ENCODE measurements at regions not wholly inside any gene's neighbourhood (a gene's known extent, or its start where the extent isn't known, plus 50 kb on each side); places are given as distances from the start of the nearest gene placed in this dataset.

- intact Hi-C loops (cut with micrococcal nuclease; ENCODE audit: unreplicated experiment): no loop called here
- Histone ChIP-seq H3K27ac (ENCODE audit: low read depth, low read length, poor library complexity, severe bottlenecking) (no peak overlapping the region), H3K4me1 (ENCODE audit: insufficient read depth, low read length, poor library complexity, severe bottlenecking) (peaks cover 7% of the 10 kb centered on the region), H2AFZ (ENCODE audit: low read length) (no peak overlapping the region), H3K4me3 (ENCODE audit: low read depth, low read length, poor library complexity, severe bottlenecking) (no peak overlapping the region), H3K36me3 (ENCODE audit: insufficient read depth, low read length) (no peaks in the 10 kb centered on the region), H4K20me1 (ENCODE audit: insufficient read depth, low read length) (no peaks in the 10 kb centered on the region), H3K4me2 (ENCODE audit: low read length) (no peak overlapping the region), H3K79me2 (ENCODE audit: insufficient read depth, low read depth, low read length) (no peaks in the 10 kb centered on the region), H3K9me2 (ENCODE audit: insufficient read depth, low read length) (no peaks in the 10 kb centered on the region), H3K9me3 (ENCODE audit: low read length) (no peaks in the 10 kb centered on the region)
- CTCF ChIA-PET (ENCODE audit: unreplicated experiment): no interaction called here
- POLR2A ChIA-PET: interaction anchor here (0.7 to 1.1 kb wide), 2 partner anchors 23 to 34 kb away, joined by 3 to 4 read pairs; no protein-coding TSS in a partner anchor
- no TSS peak for BruUV-seq (replicated peaks)
- no peak for TF ChIP-seq CTCF (conservative IDR thresholded peaks at IDR 0.05; ENCODE audit: low read length)
- no peak for DNase-seq (ENCODE audit: low spot score)
Measured at GRCh38 chr2:38450509-38450908, 73.4 kb upstream of the ATL2 start.

GRCh38 chr2:38448692-38449410, 71.8 kb upstream of the ATL2 start:
- no peak overlapping the region for H3K4me3 ChIP-seq (ENCODE audit: low read depth, low read length, poor library complexity, severe bottlenecking)
- intact Hi-C loops (cut with micrococcal nuclease; ENCODE audit: unreplicated experiment): no loop called here
- H2AFZ ChIP-seq (ENCODE audit: low read length): no peak overlapping the region
- H3K9me3 ChIP-seq (ENCODE audit: low read length): no peaks in the 10 kb centered on the region
- POLR2A ChIA-PET: interaction anchor here (0.6 to 0.8 kb wide), 4 partner anchors 11 to 116 kb away, joined by 3 to 5 read pairs (median 4); no protein-coding TSS in a partner anchor
- no peaks in the 10 kb centered on the region for H4K20me1 ChIP-seq (ENCODE audit: insufficient read depth, low read length)
- peak; percentile 21; the same call in 1 of the 2 replicates for TF ChIP-seq CTCF (conservative IDR thresholded peaks at IDR 0.05; ENCODE audit: low read length)
- TF ChIP-seq EZH2phosphoT487 (IDR thresholded peaks at IDR 0.05; ENCODE audit: borderline replicate concordance, low read depth, low read length): no peak
- BruUV-seq (replicated peaks): no TSS peak
- CTCF ChIA-PET (ENCODE audit: unreplicated experiment): interaction anchor here (1.1 kb wide), 1 partner anchor 17 kb away, joined by 4 read pairs; no protein-coding TSS in a partner anchor
- H3K4me1 ChIP-seq (ENCODE audit: insufficient read depth, low read length, poor library complexity, severe bottlenecking): peaks cover 7% of the 10 kb centered on the region
- no peak for DNase-seq (ENCODE audit: low spot score)
- no peaks in the 10 kb centered on the region for H3K79me2 ChIP-seq (ENCODE audit: insufficient read depth, low read depth, low read length)
- no peaks in the 10 kb centered on the region for H3K9me2 ChIP-seq (ENCODE audit: insufficient read depth, low read length)
- no peak overlapping the region for H3K27ac ChIP-seq (ENCODE audit: low read depth, low read length, poor library complexity, severe bottlenecking)
- H3K4me2 ChIP-seq (ENCODE audit: low read length): no peak overlapping the region
- no peaks in the 10 kb centered on the region for H3K36me3 ChIP-seq (ENCODE audit: insufficient read depth, low read length)

- Histone ChIP-seq H3K9me2 (ENCODE audit: insufficient read depth, low read length) (no peaks in the 10 kb centered on the region), H3K9me3 (ENCODE audit: low read length) (no peaks in the 10 kb centered on the region), H3K27ac (ENCODE audit: low read depth, low read length, poor library complexity, severe bottlenecking) (no peak overlapping the region), H2AFZ (ENCODE audit: low read length) (no peak overlapping the region), H3K79me2 (ENCODE audit: insufficient read depth, low read depth, low read length) (no peaks in the 10 kb centered on the region), H4K20me1 (ENCODE audit: insufficient read depth, low read length) (no peaks in the 10 kb centered on the region), H3K4me3 (ENCODE audit: low read depth, low read length, poor library complexity, severe bottlenecking) (no peak overlapping the region), H3K4me2 (ENCODE audit: low read length) (no peak overlapping the region), H3K36me3 (ENCODE audit: insufficient read depth, low read length) (no peaks in the 10 kb centered on the region), H3K4me1 (ENCODE audit: insufficient read depth, low read length, poor library complexity, severe bottlenecking) (peaks cover 7% of the 10 kb centered on the region)
- POLR2A ChIA-PET: interaction anchor here (1.0 kb wide), 1 partner anchor 131 kb away, joined by 3 read pairs; no protein-coding TSS in a partner anchor
- DNase-seq (ENCODE audit: low spot score): no peak
- no TSS peak for BruUV-seq (replicated peaks)
- TF ChIP-seq EZH2phosphoT487 (IDR thresholded peaks at IDR 0.05; ENCODE audit: borderline replicate concordance, low read depth, low read length) (no peak), CTCF (conservative IDR thresholded peaks at IDR 0.05; ENCODE audit: low read length) (no peak)
- CTCF ChIA-PET (ENCODE audit: unreplicated experiment): no interaction called here
- intact Hi-C loops (cut with micrococcal nuclease; ENCODE audit: unreplicated experiment): no loop called here
Measured at GRCh38 chr2:38446906-38447561, 70.0 kb upstream of the ATL2 start.

Measured in OCI-LY7 (cell line).